ENCODE measurements at regions not wholly inside any gene's neighbourhood (a gene's known extent, or its start where the extent isn't known, plus 50 kb on each side); places are given as distances from the start of the nearest gene placed in this dataset.

GRCh38 chrX:39189431-39189830 lies 388.2 kb downstream of the MID1IP1 start:
- DNase-seq, result no peak

- DNase-seq, result no peak
Observed at GRCh38 chrX:39194673-39195072, 393.4 kb downstream of the MID1IP1 start.

- DNase-seq, result peak; percentile 16
Observed at GRCh38 chrX:39195156-39195555, 393.9 kb downstream of the MID1IP1 start.

- peak; percentile 55 for DNase-seq
Observed at GRCh38 chrX:39196192-39197102, 395.2 kb downstream of the MID1IP1 start.

- no peak for DNase-seq
Observed at GRCh38 chrX:39199429-39199828, 398.2 kb downstream of the MID1IP1 start.

GRCh38 chrX:39201305-39201990 lies 400.2 kb downstream of the MID1IP1 start:
- DNase-seq, result peak; percentile 7

- DNase-seq, result no peak
Observed at GRCh38 chrX:39202641-39203040, 401.4 kb downstream of the MID1IP1 start.

GRCh38 chrX:39203427-39203826 lies 402.2 kb downstream of the MID1IP1 start:
- no peak for DNase-seq

- no peak for DNase-seq
Observed at GRCh38 chrX:39204353-39204752, 403.1 kb downstream of the MID1IP1 start.

GRCh38 chrX:39204945-39205344 lies 403.7 kb downstream of the MID1IP1 start:
- no peak for DNase-seq

- DNase-seq, result no peak
Observed at GRCh38 chrX:39205467-39205866, 404.2 kb downstream of the MID1IP1 start.

GRCh38 chrX:39206399-39207145 lies 405.3 kb downstream of the MID1IP1 start:
- DNase-seq, result no peak

- DNase-seq, result no peak
Observed at GRCh38 chrX:39211501-39211900, 410.2 kb downstream of the MID1IP1 start.

GRCh38 chrX:39212456-39212855 lies 411.2 kb downstream of the MID1IP1 start:
- DNase-seq, result peak; percentile 62

- no peak for DNase-seq
Observed at GRCh38 chrX:39214387-39215126, 413.3 kb downstream of the MID1IP1 start.

- DNase-seq, result no peak
Observed at GRCh38 chrX:39220952-39221351, 419.7 kb downstream of the MID1IP1 start.

GRCh38 chrX:39222346-39223113 lies 421.3 kb downstream of the MID1IP1 start:
- DNase-seq, result no peak

- DNase-seq, result no peak
Observed at GRCh38 chrX:39226251-39226650, 425.0 kb downstream of the MID1IP1 start.

- no peak for DNase-seq
Observed at GRCh38 chrX:39227371-39227770, 426.1 kb downstream of the MID1IP1 start.

GRCh38 chrX:39238006-39238405 lies 436.7 kb downstream of the MID1IP1 start:
- DNase-seq, result peak; percentile 33

GRCh38 chrX:39242187-39242586 lies 440.9 kb downstream of the MID1IP1 start:
- DNase-seq, result peak; percentile 34

GRCh38 chrX:39244147-39244546 lies 442.9 kb downstream of the MID1IP1 start:
- no peak for DNase-seq
